HCT116 (cell line): ENCODE measurements at regions not wholly inside any gene's neighbourhood (a gene's known extent, or its start where the extent isn't known, plus 50 kb on each side); places are given as distances from the start of the nearest gene placed in this dataset.

Experiments
- ATAC-seq: fragments of 200-7000 bp; cut with Tn5 transposase; 2 replicates; pipeline ENCODE4 v1.9.1; 2020; ENCODE audit warnings: mild to moderate bottlenecking, moderate library complexity
- BruUV-seq: library from RNA; stranded (reverse); fragments of 400-500 nt; replicated peaks from 2 replicates; lab custom pipeline; 2021; lab: Mats Ljungman, UMichigan
- CTCF ChIA-PET: fragments of 300-600 bp; sonication (Branson Sonifier 250); formaldehyde crosslinking; loops from one replicate; lab custom pipeline; 2021; ENCODE audit warnings: antibody characterized with exemption; lab: Charles Lee
- POLR2A ChIA-PET: fragments of 300-600, 350-600 bp; sonication (Branson Sonifier 250); formaldehyde crosslinking; loops from one replicate; lab custom pipeline; 2021; ENCODE audit warnings: antibody characterized with exemption; lab: Charles Lee
- RAD21 ChIA-PET, 2 experiments: fragments of 300-600 bp; sonication (Branson Sonifier 250); formaldehyde crosslinking; loops; one replicate each; lab custom pipeline; 2023; ENCODE audit warnings: low total read pairs in 2 of 2; ENCODE audit not compliant: uncharacterized antibody in 2 of 2, unreplicated experiment in 2 of 2, low non-redundant PET in 1 of 2; lab: Charles Lee
- DNase-seq: peaks from one replicate; pipeline ENCODE4 v3.0.0-alpha.2; 2010; ENCODE audit warnings: low read depth, low spot score
- H2AFZ ChIP-seq: fragments of 200-600 bp; shearing (Covaris generic), sonication (generic); 2 replicates; pipeline ENCODE4 v1.6.1; 2017; ENCODE audit warnings: low read depth, mixed run types, mixed read lengths, antibody characterized with exemption, low read length; ENCODE audit not compliant: poor library complexity, severe bottlenecking
- H3K27ac ChIP-seq: 2 replicates; pipeline ENCODE4 v1.5.1; 2012; ENCODE audit warnings: low read depth, low read length
- H3K27me3 ChIP-seq: fragments of 200-600 bp; sonication (generic); 2 replicates; pipeline ENCODE4 v1.6.1; 2016; ENCODE audit warnings: mixed run types, low read length, mixed read lengths; ENCODE audit not compliant: insufficient read depth
- H3K36me3 ChIP-seq, 2 experiments: fragments of 200-500 bp in 1 of 2; fragments of 200-600 bp in 1 of 2; sonication (Bioruptor generic) in 1 of 2; sonication (generic) in 1 of 2; 2 replicates each; pipeline versions ENCODE4 v1.5.1 to v1.6.1; 2014 to 2016; ENCODE audit warnings: low read length in 2 of 2, inconsistent platforms in 1 of 2, mixed read lengths in 1 of 2, mixed run types in 1 of 2; ENCODE audit not compliant: insufficient read depth in 2 of 2, control insufficient read depth in 1 of 2
- H3K4me1 ChIP-seq, 2 experiments: fragments of 200-600 bp in 1 of 2; sonication (generic) in 1 of 2; 2 replicates each; pipeline versions ENCODE4 v1.5.1 to v1.6.1; 2012 to 2017; ENCODE audit warnings: low read length in 2 of 2, inconsistent platforms in 1 of 2, mild to moderate bottlenecking in 1 of 2, mixed read lengths in 1 of 2, mixed run types in 1 of 2, moderate library complexity in 1 of 2; ENCODE audit not compliant: insufficient read depth in 2 of 2, control insufficient read depth in 1 of 2
- H3K4me2 ChIP-seq: fragments of 200-600 bp; sonication (generic); 2 replicates; pipeline ENCODE4 v1.6.1; 2017; ENCODE audit warnings: mixed run types, low read length, mixed read lengths
- H3K4me3 ChIP-seq, 2 experiments: fragments of 200-600 bp in 1 of 2; sonication (generic) in 1 of 2; replicated peaks in 1 of 2; 2 replicates each; pipeline ENCODE4 v1.5.1; 2011 to 2016; ENCODE audit warnings: low read length in 2 of 2, control low read depth in 1 of 2, low read depth in 1 of 2, mild to moderate bottlenecking in 1 of 2, mixed read lengths in 1 of 2, mixed run types in 1 of 2
- H3K79me2 ChIP-seq: fragments of 200-600 bp; sonication (generic); 2 replicates; pipeline ENCODE4 v1.6.1; 2017; ENCODE audit warnings: mild to moderate bottlenecking, mixed run types, low read length, moderate library complexity, mixed read lengths; ENCODE audit not compliant: insufficient read depth
- H3K9ac ChIP-seq: fragments of 200-600 bp; sonication (generic); 2 replicates; pipeline ENCODE4 v1.6.1; 2016; ENCODE audit warnings: low read length, mixed read lengths
- H3K9me2 ChIP-seq: fragments of 200-600 bp; sonication (generic), shearing (Covaris generic); 2 replicates; pipeline ENCODE4 v1.6.1; 2017; ENCODE audit warnings: mixed run types, mild to moderate bottlenecking, moderate library complexity; ENCODE audit not compliant: insufficient read depth
- H3K9me3 ChIP-seq, 2 experiments: fragments of 200-500 bp in 1 of 2; fragments of 200-600 bp in 1 of 2; sonication (Bioruptor generic) in 1 of 2; sonication (generic) in 1 of 2; 2 replicates each; pipeline ENCODE4 v1.6.1; 2014 to 2017; ENCODE audit warnings: low read length in 2 of 2, mixed read lengths in 2 of 2, inconsistent platforms in 1 of 2, low read depth in 1 of 2, mild to moderate bottlenecking in 1 of 2, mixed run types in 1 of 2, moderate library complexity in 1 of 2; ENCODE audit not compliant: control insufficient read depth in 1 of 2, insufficient read depth in 1 of 2
- H4K20me1 ChIP-seq: fragments of 200-600 bp; sonication (generic), shearing (Covaris generic); 2 replicates; pipeline ENCODE4 v1.6.1; 2017; ENCODE audit warnings: mixed run types, mild to moderate bottlenecking, moderate library complexity; ENCODE audit not compliant: insufficient read depth
- ATF3 ChIP-seq: IDR thresholded peaks from 2 replicates; pipeline ENCODE4 v1.6.1; 2012
- CEBPB ChIP-seq: IDR thresholded peaks from 2 replicates; pipeline ENCODE4 v1.6.1; 2012; ENCODE audit warnings: low read depth
- EGR1 ChIP-seq: IDR thresholded peaks from 2 replicates; pipeline ENCODE4 v1.6.1; 2012; ENCODE audit warnings: low read depth
- ELF1 ChIP-seq: IDR thresholded peaks from 2 replicates; pipeline ENCODE4 v1.6.1; 2012; ENCODE audit warnings: low read depth, borderline replicate concordance
- EZH2 ChIP-seq: fragments of 200-600 bp; sonication (generic); IDR thresholded peaks from 2 replicates; pipeline ENCODE4 v1.6.1; 2017; ENCODE audit warnings: antibody characterized with exemption, mixed run types
- EZH2phosphoT487 ChIP-seq: fragments of 200-600 bp; IDR thresholded peaks from 2 replicates; pipeline ENCODE4 v1.6.1; 2018; ENCODE audit warnings: antibody characterized with exemption, borderline replicate concordance
- FOSL1 ChIP-seq: IDR thresholded peaks from 2 replicates; pipeline ENCODE4 v1.6.1; 2012; ENCODE audit warnings: low read depth
- JUND ChIP-seq: IDR thresholded peaks from 2 replicates; pipeline ENCODE4 v1.6.1; 2012
- POLR2A ChIP-seq: IDR thresholded peaks from 2 replicates; pipeline ENCODE4 v1.7.0; 2011; ENCODE audit warnings: borderline replicate concordance; ENCODE audit not compliant: insufficient read depth, insufficient read length; ENCODE audit errors: extremely low read depth
- REST ChIP-seq: IDR thresholded peaks from 2 replicates; pipeline ENCODE4 v1.6.1; 2012; ENCODE audit warnings: low read depth
- SIN3A ChIP-seq: IDR thresholded peaks from 2 replicates; pipeline ENCODE4 v1.6.1; 2012; ENCODE audit warnings: low read depth
- SP1 ChIP-seq: IDR thresholded peaks from 2 replicates; pipeline ENCODE4 v1.6.1; 2012; ENCODE audit warnings: low read depth
- SRF ChIP-seq: IDR thresholded peaks from 2 replicates; pipeline ENCODE4 v1.6.1; 2012; ENCODE audit warnings: low read depth
- TCF7L2 ChIP-seq: IDR thresholded peaks from 2 replicates; pipeline ENCODE4 v1.7.0; 2011; ENCODE audit warnings: borderline replicate concordance, inconsistent platforms; ENCODE audit not compliant: insufficient read depth, insufficient read length; ENCODE audit errors: extremely low read depth
- YY1 ChIP-seq: IDR thresholded peaks from 2 replicates; pipeline ENCODE4 v1.6.1; 2011; ENCODE audit warnings: low read length, low read depth, moderate library complexity, mild to moderate bottlenecking; ENCODE audit not compliant: insufficient replicate concordance; ENCODE audit errors: extremely low read depth
- ZFX ChIP-seq: fragments of 450-650 bp; IDR thresholded peaks from 2 replicates; pipeline ENCODE4 v1.6.1; 2017
- ZNF274 ChIP-seq: fragments of 200-500 bp; sonication (Bioruptor generic); IDR thresholded peaks from 2 replicates; pipeline ENCODE4 v1.6.1; 2014; ENCODE audit warnings: mild to moderate bottlenecking, low read depth, low read length, inconsistent platforms
- intact Hi-C: fragments of 100-400 bp; cut with micrococcal nuclease; formaldehyde crosslinking; loops from 2 replicates; pipeline ENCODE4 v1.10.0; 2022
- TF ChIP-seq, protein P1 (sequence below), 3 experiments: fragments of 200-600 bp in 1 of 3; sonication (generic) in 1 of 3; IDR thresholded peaks in 2 of 3; conservative IDR thresholded peaks in 1 of 3; 2 replicates each; pipeline ENCODE4 v1.5.1; 2012 to 2017; ENCODE audit warnings: low read depth in 2 of 3, low read length in 2 of 3, antibody characterized with exemption in 1 of 3, borderline replicate concordance in 1 of 3, control low read depth in 1 of 3, mild to moderate bottlenecking in 1 of 3, mixed read lengths in 1 of 3, mixed run types in 1 of 3, moderate library complexity in 1 of 3; ENCODE audit not compliant: insufficient read depth in 1 of 3
- TF ChIP-seq, protein P2 (sequence below): IDR thresholded peaks from 2 replicates; pipeline ENCODE4 v1.6.1; 2012
- TF ChIP-seq, protein P3 (sequence below): IDR thresholded peaks from 2 replicates; pipeline ENCODE4 v1.6.1; 2011; ENCODE audit warnings: mild to moderate bottlenecking, low read length, moderate library complexity; ENCODE audit not compliant: insufficient replicate concordance; ENCODE audit errors: extremely low read depth

GRCh38 chr13:50691681-50692263 is 151.7 kb downstream of the DLEU7 start:
- Histone ChIP-seq H4K20me1 (no peaks in the 10 kb centered on the region), H3K27me3 (no peaks in the 10 kb centered on the region), H3K36me3 (no peaks in the 10 kb centered on the region), H3K9me3 (no peaks in the 10 kb centered on the region), H3K79me2 (no peaks in the 10 kb centered on the region), H3K4me1 (no peaks in the 10 kb centered on the region), H3K9me2 (no peaks in the 10 kb centered on the region), H2AFZ (no peak overlapping the region), H3K9ac (no peak overlapping the region), H3K27ac (no peak overlapping the region), H3K4me2 (no peak overlapping the region), H3K4me3 (no peak overlapping the region)
- ChIA-PET POLR2A (no interaction called here), CTCF (no interaction called here), RAD21 (no interaction called here)
- no peak for ATAC-seq
- no TSS peak for BruUV-seq
- intact Hi-C loops: no loop called here
- DNase-seq: no peak
- TF ChIP-seq, protein P1, sequence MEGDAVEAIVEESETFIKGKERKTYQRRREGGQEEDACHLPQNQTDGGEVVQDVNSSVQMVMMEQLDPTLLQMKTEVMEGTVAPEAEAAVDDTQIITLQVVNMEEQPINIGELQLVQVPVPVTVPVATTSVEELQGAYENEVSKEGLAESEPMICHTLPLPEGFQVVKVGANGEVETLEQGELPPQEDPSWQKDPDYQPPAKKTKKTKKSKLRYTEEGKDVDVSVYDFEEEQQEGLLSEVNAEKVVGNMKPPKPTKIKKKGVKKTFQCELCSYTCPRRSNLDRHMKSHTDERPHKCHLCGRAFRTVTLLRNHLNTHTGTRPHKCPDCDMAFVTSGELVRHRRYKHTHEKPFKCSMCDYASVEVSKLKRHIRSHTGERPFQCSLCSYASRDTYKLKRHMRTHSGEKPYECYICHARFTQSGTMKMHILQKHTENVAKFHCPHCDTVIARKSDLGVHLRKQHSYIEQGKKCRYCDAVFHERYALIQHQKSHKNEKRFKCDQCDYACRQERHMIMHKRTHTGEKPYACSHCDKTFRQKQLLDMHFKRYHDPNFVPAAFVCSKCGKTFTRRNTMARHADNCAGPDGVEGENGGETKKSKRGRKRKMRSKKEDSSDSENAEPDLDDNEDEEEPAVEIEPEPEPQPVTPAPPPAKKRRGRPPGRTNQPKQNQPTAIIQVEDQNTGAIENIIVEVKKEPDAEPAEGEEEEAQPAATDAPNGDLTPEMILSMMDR (IDR thresholded peaks at IDR 0.05 in 2 of 3, conservative IDR thresholded peaks at IDR 0.05 in 1 of 3; ENCODE audit: borderline replicate concordance in 1 of 3, insufficient read depth in 1 of 3, low read depth in 2 of 3, low read length in 2 of 3): no peak
- TF ChIP-seq, protein P2, sequence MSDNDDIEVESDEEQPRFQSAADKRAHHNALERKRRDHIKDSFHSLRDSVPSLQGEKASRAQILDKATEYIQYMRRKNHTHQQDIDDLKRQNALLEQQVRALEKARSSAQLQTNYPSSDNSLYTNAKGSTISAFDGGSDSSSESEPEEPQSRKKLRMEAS: no peak
- TF ChIP-seq EZH2phosphoT487: no peak
- TF ChIP-seq SRF: no peak
- TF ChIP-seq TCF7L2: no peak
- TF ChIP-seq, protein P3, sequence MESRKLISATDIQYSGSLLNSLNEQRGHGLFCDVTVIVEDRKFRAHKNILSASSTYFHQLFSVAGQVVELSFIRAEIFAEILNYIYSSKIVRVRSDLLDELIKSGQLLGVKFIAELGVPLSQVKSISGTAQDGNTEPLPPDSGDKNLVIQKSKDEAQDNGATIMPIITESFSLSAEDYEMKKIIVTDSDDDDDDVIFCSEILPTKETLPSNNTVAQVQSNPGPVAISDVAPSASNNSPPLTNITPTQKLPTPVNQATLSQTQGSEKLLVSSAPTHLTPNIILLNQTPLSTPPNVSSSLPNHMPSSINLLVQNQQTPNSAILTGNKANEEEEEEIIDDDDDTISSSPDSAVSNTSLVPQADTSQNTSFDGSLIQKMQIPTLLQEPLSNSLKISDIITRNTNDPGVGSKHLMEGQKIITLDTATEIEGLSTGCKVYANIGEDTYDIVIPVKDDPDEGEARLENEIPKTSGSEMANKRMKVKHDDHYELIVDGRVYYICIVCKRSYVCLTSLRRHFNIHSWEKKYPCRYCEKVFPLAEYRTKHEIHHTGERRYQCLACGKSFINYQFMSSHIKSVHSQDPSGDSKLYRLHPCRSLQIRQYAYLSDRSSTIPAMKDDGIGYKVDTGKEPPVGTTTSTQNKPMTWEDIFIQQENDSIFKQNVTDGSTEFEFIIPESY: no peak
- TF ChIP-seq YY1: no peak
- no peak for TF ChIP-seq SP1
- TF ChIP-seq ELF1: no peak
- TF ChIP-seq CEBPB: no peak
- TF ChIP-seq ZFX: no peak
- TF ChIP-seq POLR2A: no peak
- TF ChIP-seq EGR1: no peak
- no peak for TF ChIP-seq FOSL1
- no peak for TF ChIP-seq EZH2
- no peak for TF ChIP-seq SIN3A
- no peak for TF ChIP-seq ZNF274
- no peak for TF ChIP-seq REST
- TF ChIP-seq JUND: no peak
- TF ChIP-seq ATF3: no peak
